Pancreas (tissue), 10 donors: ENCODE measurements at regions not wholly inside any gene's neighbourhood (a gene's known extent, or its start where the extent isn't known, plus 50 kb on each side); places are given as distances from the start of the nearest gene placed in this dataset.

Experiments used
- ATAC-seq, 4 donors: fragments of 200-7000 bp; cut with Tn5 transposase; one replicate each; pipeline versions ENCODE4 v1.8.0 to v1.9.1; 2020; ENCODE audit warnings: mild to moderate bottlenecking in 4 of 4, moderate library complexity in 4 of 4
- DNase-seq, 6 donors: peaks; one replicate each; pipeline ENCODE4 v3.0.0-alpha.2; 2020
- FAIRE-seq: peaks from 2 replicates; lab custom pipeline; 2012; peaks lifted over from hg19 to GRCh38; lab: Jason Lieb, UNC
- H3K27ac ChIP-seq, 4 donors: fragments of 200-600 bp; sonication (generic); 1 replicate in 3 of 4; 2 replicates in 1 of 4; pipeline versions ENCODE4 v1.5.0 to v1.8.0; 2020
- H3K27me3 ChIP-seq, 4 donors: fragments of 200-600 bp; one replicate each; pipeline ENCODE4 v1.8.0; 2021
- H3K36me3 ChIP-seq, 3 donors: fragments of 200-600 bp; sonication (generic) in 1 of 3; one replicate each; pipeline versions ENCODE4 v1.5.0 to v1.8.0; 2020 to 2021
- H3K4me1 ChIP-seq, 3 donors: fragments of 200-600 bp; one replicate each; pipeline ENCODE4 v1.8.0; 2021
- H3K4me3 ChIP-seq, 4 donors: fragments of 200-600 bp; sonication (generic) in 2 of 4; one replicate each; pipeline versions ENCODE4 v1.5.0 to v1.8.0; 2020 to 2021
- H3K9me3 ChIP-seq, 4 donors: fragments of 200-600 bp; one replicate each; pipeline ENCODE4 v1.8.0; 2021
- WGBS, 2 donors: extraction: QIAGEN DNeasy Blood & Tissue Kit; methylation state at CpG; one replicate each; pipeline ENCODE4 v1.1.7; 2013; 5-methylcytosine and 5-hydroxymethylcytosine counted together
- intact Hi-C, 3 donors: fragments of 100-400 bp; cut with DNase I; formaldehyde crosslinking; loops; one replicate each; pipeline versions ENCODE4 v1.11.1 to v1.14.2; 2022
- TF ChIP-seq, protein P1 (sequence below), 4 donors: fragments of 200-600 bp; sonication (generic) in 3 of 4; IDR thresholded peaks; one replicate each; pipeline versions ENCODE4 v1.5.0 to v1.8.0; 2021; ENCODE audit warnings: antibody characterized with exemption in 4 of 4
- donor health status: healthy with polysubstance abuse.
- donor health status: DM: no; HTN: no; CAD: no; lungs with moderate emphysema.
- donor health status: DM: no; HTN: no; CAD: no.
- donor health status: control.
- donor health status: control.
- donor health status: Bipolar disorder and iron deficiency.
- donor health status: DM: yes; HTN: yes; CAD: no.
- donor health status: DM: no; HTN: no; CAD: no.
- donor health status: DM: no; HTN: no; CAD: no.
- donor health status: DM: yes; HTN: yes; CAD: no.

DNA sequence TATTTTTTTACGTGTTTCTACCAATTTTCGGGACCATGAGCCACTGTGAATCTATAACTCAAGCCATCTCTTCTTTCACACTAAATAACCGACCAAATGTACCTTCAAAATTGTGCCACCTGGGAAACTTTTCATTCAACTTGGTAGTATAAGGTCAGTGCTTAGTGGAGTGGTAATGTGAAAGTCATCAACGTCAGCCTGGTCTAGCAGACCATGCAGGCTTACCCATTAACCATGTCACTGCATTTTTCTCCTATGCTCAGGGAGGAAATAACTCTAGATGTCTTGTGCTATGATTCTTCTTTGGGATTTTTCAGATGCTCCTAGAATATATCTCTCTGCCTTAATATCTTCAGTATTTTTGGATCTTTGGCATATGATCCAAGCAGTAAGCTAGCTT is 1075.4 kb upstream of the POT1 start:
- DNase-seq, result no peak
- no peaks in the 10 kb centered on the region for H3K9me3 ChIP-seq
- intact Hi-C loops, result no loop called here
- H3K36me3 ChIP-seq, result no peaks in the 10 kb centered on the region
- no peaks in the 10 kb centered on the region for H3K4me1 ChIP-seq
- no peak for ATAC-seq
- FAIRE-seq, result no peak
- 44 to 59% methylated on average over 4 of the region's 4 CpGs for WGBS, 2 donors
- no peaks in the 10 kb centered on the region for H3K27me3 ChIP-seq
- no peak overlapping the region for H3K4me3 ChIP-seq
- TF ChIP-seq, protein P1, sequence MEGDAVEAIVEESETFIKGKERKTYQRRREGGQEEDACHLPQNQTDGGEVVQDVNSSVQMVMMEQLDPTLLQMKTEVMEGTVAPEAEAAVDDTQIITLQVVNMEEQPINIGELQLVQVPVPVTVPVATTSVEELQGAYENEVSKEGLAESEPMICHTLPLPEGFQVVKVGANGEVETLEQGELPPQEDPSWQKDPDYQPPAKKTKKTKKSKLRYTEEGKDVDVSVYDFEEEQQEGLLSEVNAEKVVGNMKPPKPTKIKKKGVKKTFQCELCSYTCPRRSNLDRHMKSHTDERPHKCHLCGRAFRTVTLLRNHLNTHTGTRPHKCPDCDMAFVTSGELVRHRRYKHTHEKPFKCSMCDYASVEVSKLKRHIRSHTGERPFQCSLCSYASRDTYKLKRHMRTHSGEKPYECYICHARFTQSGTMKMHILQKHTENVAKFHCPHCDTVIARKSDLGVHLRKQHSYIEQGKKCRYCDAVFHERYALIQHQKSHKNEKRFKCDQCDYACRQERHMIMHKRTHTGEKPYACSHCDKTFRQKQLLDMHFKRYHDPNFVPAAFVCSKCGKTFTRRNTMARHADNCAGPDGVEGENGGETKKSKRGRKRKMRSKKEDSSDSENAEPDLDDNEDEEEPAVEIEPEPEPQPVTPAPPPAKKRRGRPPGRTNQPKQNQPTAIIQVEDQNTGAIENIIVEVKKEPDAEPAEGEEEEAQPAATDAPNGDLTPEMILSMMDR (IDR thresholded peaks at IDR 0.05), result no peak
- H3K27ac ChIP-seq, result no peak overlapping the region

- H3K27ac ChIP-seq, result no peak overlapping the region
- no peaks in the 10 kb centered on the region for H3K9me3 ChIP-seq
- no peaks in the 10 kb centered on the region for H3K4me1 ChIP-seq
- no peak for FAIRE-seq
- no peaks in the 10 kb centered on the region for H3K36me3 ChIP-seq
- intact Hi-C loops, result no loop called here
- ATAC-seq, result no peak
- DNase-seq, result no peak
- TF ChIP-seq, protein P1 (IDR thresholded peaks at IDR 0.05), result no peak
- no peaks in the 10 kb centered on the region for H3K27me3 ChIP-seq
- 18 to 23% methylated on average over 1 of the region's 1 CpG for WGBS, 2 donors
- no peak overlapping the region for H3K4me3 ChIP-seq
These were observed 1071.7 kb upstream of the POT1 start for GRCh38 chr7:126001349-126001748.

DNA sequence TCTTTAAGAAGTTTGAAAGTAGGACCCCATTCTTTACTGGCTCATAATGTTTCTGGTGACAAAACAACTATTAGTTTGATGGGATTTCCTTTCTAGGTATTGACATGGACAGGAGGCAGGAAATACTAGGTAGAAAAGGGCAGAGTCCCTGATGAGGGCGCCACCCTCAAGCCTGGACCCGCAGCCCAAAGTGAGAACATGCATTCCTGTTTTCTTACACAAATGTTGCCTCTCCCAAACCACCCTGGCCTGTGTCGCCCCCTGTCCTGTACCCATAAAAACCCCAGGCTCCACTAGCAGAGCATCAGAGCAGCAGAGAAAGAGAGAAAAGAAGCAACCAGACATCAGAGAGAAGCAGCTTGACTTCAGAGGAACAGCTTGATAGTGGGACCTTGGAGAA is 1055.2 kb upstream of the POT1 start:
- intact Hi-C loops, result no loop called here
- DNase-seq (no peak), ATAC-seq (no peak), FAIRE-seq (no peak)
- H3K27ac ChIP-seq, result no peak overlapping the region
- no peaks in the 10 kb centered on the region for H3K36me3 ChIP-seq
- no peaks in the 10 kb centered on the region for H3K27me3 ChIP-seq
- no peaks in the 10 kb centered on the region for H3K4me1 ChIP-seq
- H3K9me3 ChIP-seq, result no peaks in the 10 kb centered on the region
- TF ChIP-seq, protein P1 (IDR thresholded peaks at IDR 0.05), result no peak
- H3K4me3 ChIP-seq, result no peak overlapping the region
- 50 to 59% methylated on average over 3 of the region's 3 CpGs for WGBS, 2 donors

DNA sequence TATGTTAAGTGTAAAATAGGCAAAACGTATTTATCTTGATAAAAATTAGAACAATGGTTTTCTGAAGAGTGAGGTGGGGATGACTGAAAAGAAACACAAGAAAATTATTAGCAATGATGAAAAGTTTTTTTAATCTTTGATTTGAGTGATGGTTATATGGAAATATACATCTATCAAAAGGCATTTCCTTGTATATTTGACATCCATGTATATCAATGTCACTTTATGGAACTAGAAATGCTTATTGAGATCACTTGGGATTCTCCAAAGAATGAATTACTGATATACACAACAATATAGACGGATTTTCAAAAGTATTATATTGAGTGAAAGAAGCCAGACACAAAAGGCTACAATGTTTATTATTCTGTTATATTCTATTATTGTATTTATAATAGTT is 1042.0 kb upstream of the POT1 start:
- Histone ChIP-seq H3K36me3 (no peaks in the 10 kb centered on the region), H3K27me3 (no peaks in the 10 kb centered on the region), H3K4me3 (no peak overlapping the region), H3K9me3 (no peaks in the 10 kb centered on the region), H3K4me1 (no peaks in the 10 kb centered on the region), H3K27ac (no peak overlapping the region)
- ATAC-seq, result no peak
- DNase-seq, result no peak
- FAIRE-seq, result no peak
- intact Hi-C loops, result no loop called here
- TF ChIP-seq, protein P1 (IDR thresholded peaks at IDR 0.05), result no peak
- 36 to 57% methylated on average over 2 of the region's 2 CpGs for WGBS, 2 donors

DNA sequence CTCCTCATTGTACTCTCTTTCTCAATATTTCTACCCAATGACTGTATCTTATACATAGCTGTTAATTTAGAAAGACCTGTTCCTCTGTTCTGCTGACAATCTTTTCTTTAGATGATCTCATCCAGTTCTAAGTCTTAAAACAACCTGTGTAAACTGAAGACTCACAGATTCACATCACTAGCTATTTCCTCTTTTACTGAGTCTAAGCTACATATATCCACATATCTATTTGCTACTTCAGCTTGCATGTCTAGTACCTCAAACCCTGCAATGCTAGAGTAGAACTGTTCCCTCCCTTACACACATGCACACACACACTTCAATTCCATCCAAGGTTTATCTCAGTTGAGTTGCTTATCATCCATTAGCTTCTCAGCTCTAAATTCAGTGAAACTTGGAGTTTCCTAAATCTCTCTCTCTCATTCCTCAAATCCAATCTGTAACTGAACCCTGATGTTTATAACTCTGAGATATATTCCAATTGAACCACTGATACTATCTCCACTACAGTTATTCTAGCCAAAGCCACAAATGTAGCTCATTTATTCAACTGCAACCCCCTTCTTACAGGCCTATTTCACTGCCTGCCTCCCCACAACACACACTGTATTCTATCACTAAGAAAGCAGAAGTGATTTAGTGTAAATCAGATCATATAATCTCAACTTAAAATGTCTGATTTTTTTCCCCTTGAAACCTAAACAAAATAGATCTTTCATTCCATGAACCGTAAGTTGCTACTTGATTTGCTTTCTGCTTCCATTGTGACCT is 1036.8 kb upstream of the POT1 start:
- Histone ChIP-seq H3K27ac (no peak overlapping the region), H3K4me1 (no peaks in the 10 kb centered on the region), H3K27me3 (no peaks in the 10 kb centered on the region), H3K9me3 (no peaks in the 10 kb centered on the region), H3K36me3 (no peaks in the 10 kb centered on the region), H3K4me3 (no peak overlapping the region)
- DNase-seq, result no peak
- ATAC-seq, result no peak
- 75 to 82% methylated on average over 1 of the region's 1 CpG for WGBS, 2 donors
- TF ChIP-seq, protein P1 (IDR thresholded peaks at IDR 0.05), result no peak
- intact Hi-C loops, result no loop called here
- no peak for FAIRE-seq
